ENCODE measurements at regions not wholly inside any gene's neighbourhood (a gene's known extent, or its start where the extent isn't known, plus 50 kb on each side); places are given as distances from the start of the nearest gene placed in this dataset.

DNA sequence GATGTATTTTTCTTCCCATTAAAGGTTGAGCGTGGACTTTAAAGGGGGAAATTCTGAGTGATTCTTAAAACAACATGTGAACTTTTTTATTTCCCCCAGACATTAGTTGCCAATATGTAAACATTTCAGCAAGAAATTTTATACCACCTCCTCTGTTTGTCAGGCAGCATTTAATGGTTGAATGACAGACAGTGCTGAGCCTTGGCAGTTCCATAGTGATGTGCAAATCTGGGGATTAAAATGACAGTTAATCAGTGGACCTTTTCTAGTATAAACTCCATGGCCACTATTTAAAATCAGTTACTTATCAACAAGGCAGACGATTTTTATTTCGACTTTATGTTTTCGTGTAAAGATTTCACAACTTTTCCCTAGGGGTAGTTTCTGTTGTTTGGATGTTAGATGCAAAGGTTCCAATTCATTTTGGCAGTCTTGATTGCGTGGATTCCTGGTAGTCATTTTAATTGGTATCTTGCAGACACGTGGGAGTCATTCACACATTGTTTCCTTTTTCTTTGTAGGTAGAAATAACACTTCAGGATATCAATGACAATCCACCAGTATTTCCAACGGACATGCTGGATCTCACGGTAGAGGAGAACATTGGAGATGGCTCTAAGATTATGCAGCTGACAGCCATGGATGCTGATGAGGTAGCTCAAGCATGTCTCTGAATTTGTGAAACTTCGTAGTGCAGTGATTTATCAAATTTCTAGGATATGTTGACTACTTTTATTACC lies 83.7 kb downstream of the FAT4 start:
- no peak for DNase-seq (ENCODE audit: low read depth)
- no peak overlapping the region for H3K4me3 ChIP-seq (ENCODE audit: control insufficient read depth, low read depth, low read length)
- TF ChIP-seq, protein P1, sequence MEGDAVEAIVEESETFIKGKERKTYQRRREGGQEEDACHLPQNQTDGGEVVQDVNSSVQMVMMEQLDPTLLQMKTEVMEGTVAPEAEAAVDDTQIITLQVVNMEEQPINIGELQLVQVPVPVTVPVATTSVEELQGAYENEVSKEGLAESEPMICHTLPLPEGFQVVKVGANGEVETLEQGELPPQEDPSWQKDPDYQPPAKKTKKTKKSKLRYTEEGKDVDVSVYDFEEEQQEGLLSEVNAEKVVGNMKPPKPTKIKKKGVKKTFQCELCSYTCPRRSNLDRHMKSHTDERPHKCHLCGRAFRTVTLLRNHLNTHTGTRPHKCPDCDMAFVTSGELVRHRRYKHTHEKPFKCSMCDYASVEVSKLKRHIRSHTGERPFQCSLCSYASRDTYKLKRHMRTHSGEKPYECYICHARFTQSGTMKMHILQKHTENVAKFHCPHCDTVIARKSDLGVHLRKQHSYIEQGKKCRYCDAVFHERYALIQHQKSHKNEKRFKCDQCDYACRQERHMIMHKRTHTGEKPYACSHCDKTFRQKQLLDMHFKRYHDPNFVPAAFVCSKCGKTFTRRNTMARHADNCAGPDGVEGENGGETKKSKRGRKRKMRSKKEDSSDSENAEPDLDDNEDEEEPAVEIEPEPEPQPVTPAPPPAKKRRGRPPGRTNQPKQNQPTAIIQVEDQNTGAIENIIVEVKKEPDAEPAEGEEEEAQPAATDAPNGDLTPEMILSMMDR (conservative IDR thresholded peaks at IDR 0.05; ENCODE audit: control insufficient read depth, insufficient read depth, low read depth, low read length), result no peak

DNA sequence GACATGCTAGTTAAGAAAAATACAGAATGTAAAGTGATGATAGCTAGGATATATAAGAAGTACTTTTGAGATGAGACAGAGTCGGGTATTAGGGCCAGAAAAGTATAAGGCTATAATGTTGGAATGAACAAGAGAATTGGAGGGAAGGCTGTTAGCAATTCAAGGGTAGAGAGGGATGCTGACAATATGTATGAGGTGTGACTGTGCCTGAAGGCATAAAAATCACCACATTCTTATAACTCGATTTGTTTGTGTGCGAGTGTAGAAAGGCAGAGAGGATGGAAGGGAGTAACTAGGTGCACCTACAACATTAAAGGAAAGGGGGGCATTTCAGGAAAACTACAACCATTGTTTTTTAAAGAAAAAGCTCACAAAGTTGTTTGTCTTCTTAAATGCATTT lies 86.0 kb downstream of the FAT4 start:
- TF ChIP-seq, protein P1 (conservative IDR thresholded peaks at IDR 0.05; ENCODE audit: control insufficient read depth, insufficient read depth, low read depth, low read length), result no peak
- DNase-seq (ENCODE audit: low read depth), result no peak
- H3K4me3 ChIP-seq (ENCODE audit: control insufficient read depth, low read depth, low read length), result no peak overlapping the region

DNA sequence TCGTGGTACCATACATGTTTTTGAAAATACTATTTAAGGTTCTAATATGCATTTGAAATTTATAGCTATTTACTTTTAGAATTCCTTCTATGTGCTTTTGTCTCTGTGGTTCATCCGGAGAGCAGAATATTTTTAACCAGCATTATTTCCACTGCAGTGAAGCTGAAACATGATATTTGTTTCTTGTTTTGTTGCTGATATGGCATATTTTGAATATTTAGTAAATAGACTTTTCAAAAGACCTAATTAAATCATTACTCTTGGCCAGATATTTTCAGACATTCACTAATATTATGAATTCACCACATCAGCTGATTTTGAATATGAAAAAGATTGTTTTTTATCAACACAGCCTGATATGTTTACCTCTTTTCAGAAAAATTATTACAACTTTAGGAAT lies 87.0 kb downstream of the FAT4 start:
- TF ChIP-seq, protein P1 (conservative IDR thresholded peaks at IDR 0.05; ENCODE audit: control insufficient read depth, insufficient read depth, low read depth, low read length), result no peak
- no peak overlapping the region for H3K4me3 ChIP-seq (ENCODE audit: control insufficient read depth, low read depth, low read length)
- no peak for DNase-seq (ENCODE audit: low read depth)

DNA sequence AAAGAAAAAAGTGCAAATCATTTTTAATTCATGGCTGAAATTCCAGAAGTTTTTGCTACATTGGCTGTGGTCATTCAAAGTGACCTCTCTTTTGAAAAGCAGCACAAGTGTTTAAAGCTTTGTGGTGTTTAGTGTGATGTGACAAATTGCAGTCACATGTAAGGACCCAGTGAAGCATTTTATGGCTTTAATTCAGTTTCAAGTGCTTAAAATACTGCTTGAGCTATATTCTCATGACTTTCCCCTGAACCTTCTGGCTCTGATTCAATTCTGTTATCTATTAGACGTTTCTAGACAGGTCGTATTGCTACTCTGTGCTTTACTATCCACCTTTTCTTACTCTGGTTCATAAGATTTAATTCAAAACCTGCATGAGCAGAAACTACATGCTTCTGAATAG lies 105.8 kb downstream of the FAT4 start:
- H3K4me3 ChIP-seq (ENCODE audit: control insufficient read depth, low read depth, low read length), result no peak overlapping the region
- TF ChIP-seq, protein P1 (conservative IDR thresholded peaks at IDR 0.05; ENCODE audit: control insufficient read depth, insufficient read depth, low read depth, low read length), result no peak
- DNase-seq (ENCODE audit: low read depth), result no peak

DNA sequence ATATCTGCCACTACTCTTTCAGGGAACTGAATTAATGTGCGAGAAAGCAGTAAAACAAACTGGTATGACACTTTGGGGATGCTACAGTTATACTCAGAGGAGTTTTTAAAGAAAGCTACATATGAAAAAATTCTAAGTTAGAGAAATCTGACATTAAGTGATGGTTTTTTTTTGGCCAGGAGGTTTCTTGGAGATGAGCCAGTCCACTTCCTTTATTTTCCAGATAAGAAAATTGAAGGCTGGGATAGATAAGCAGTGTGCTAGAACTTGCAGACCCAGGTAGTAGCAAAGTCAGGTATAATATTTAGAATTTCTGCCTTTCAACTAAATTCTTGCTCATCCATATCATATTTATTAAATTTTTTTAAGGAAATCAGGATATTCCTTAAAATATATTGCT lies 106.8 kb downstream of the FAT4 start:
- TF ChIP-seq, protein P1 (conservative IDR thresholded peaks at IDR 0.05; ENCODE audit: control insufficient read depth, insufficient read depth, low read depth, low read length), result no peak
- no peak overlapping the region for H3K4me3 ChIP-seq (ENCODE audit: control insufficient read depth, low read depth, low read length)

DNA sequence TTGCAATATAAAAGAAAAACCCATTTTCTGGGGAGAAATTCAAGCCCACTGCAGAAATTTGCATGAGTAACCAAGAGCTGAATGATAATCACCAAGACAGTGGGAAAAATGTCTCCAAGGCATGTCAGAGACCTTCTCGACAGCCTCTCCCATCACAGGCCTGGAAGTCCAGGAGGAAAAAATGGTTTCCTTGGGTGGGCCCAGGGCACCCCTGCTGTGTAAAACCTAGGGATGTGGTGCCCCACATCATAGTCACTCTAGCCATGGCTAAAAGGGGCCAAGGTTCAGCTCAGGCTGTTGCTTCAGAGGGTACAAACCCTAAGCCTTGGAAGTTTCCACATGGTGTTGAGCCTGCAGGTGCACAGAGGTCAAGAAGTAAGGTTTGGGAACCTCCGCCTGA lies 108.4 kb downstream of the FAT4 start:
- DNase-seq (ENCODE audit: low read depth), result no peak
- no peak overlapping the region for H3K4me3 ChIP-seq (ENCODE audit: control insufficient read depth, low read depth, low read length)

More for the DNA sequence above, 106.8 kb downstream of the FAT4 start:
- DNase-seq (ENCODE audit: low read depth), result no peak

More for the DNA sequence above, 108.4 kb downstream of the FAT4 start:
- TF ChIP-seq, protein P1 (conservative IDR thresholded peaks at IDR 0.05; ENCODE audit: control insufficient read depth, insufficient read depth, low read depth, low read length), result no peak
